ENCODE measurements at regions not wholly inside any gene's neighbourhood (a gene's known extent, or its start where the extent isn't known, plus 50 kb on each side); places are given as distances from the start of the nearest gene placed in this dataset.

GRCh38 chr6:163753430-163753829 lies 338.9 kb downstream of the QKI start:
- Mint-ChIP-seq H3K27ac (ENCODE audit: unreplicated experiment) (no peak overlapping the region), H3K4me3 (ENCODE audit: low read depth, unreplicated experiment) (no peak overlapping the region), H3K36me3 (ENCODE audit: insufficient read depth, unreplicated experiment) (no peaks in the 10 kb centered on the region), H3K27me3 (ENCODE audit: unreplicated experiment) (no peaks in the 10 kb centered on the region), H3K9me3 (ENCODE audit: low read depth, unreplicated experiment) (peaks cover 15% of the 10 kb centered on the region), H3K4me1 (ENCODE audit: low read depth, unreplicated experiment) (no peaks in the 10 kb centered on the region)
- no peak for TF ChIP-seq CTCF (IDR thresholded peaks at IDR 0.05; ENCODE audit: unreplicated experiment)
- intact Hi-C loops (cut with micrococcal nuclease; ENCODE audit: unreplicated experiment): no loop called here
- BruUV-seq (replicated peaks): no TSS peak
- CTCF ChIA-PET: no interaction called here
- DNase-seq: no peak

- BruUV-seq (replicated peaks): no TSS peak
- intact Hi-C loops (cut with micrococcal nuclease; ENCODE audit: unreplicated experiment): no loop called here
- CTCF ChIA-PET: no interaction called here
- no peak overlapping the region for H3K4me3 Mint-ChIP-seq (ENCODE audit: low read depth, unreplicated experiment)
- H3K9me3 Mint-ChIP-seq (ENCODE audit: low read depth, unreplicated experiment): peaks cover 11% of the 10 kb centered on the region
- H3K36me3 Mint-ChIP-seq (ENCODE audit: insufficient read depth, unreplicated experiment): no peaks in the 10 kb centered on the region
- TF ChIP-seq CTCF (IDR thresholded peaks at IDR 0.05; ENCODE audit: unreplicated experiment): no peak
- no peaks in the 10 kb centered on the region for H3K4me1 Mint-ChIP-seq (ENCODE audit: low read depth, unreplicated experiment)
- DNase-seq: no peak
- H3K27ac Mint-ChIP-seq (ENCODE audit: unreplicated experiment): no peak overlapping the region
- H3K27me3 Mint-ChIP-seq (ENCODE audit: unreplicated experiment): no peaks in the 10 kb centered on the region
Measured at GRCh38 chr6:163752446-163752845, 337.9 kb downstream of the QKI start.

- Mint-ChIP-seq H3K27me3 (ENCODE audit: unreplicated experiment) (no peaks in the 10 kb centered on the region), H3K27ac (ENCODE audit: unreplicated experiment) (no peak overlapping the region), H3K9me3 (ENCODE audit: low read depth, unreplicated experiment) (peaks cover 8% of the 10 kb centered on the region), H3K36me3 (ENCODE audit: insufficient read depth, unreplicated experiment) (no peaks in the 10 kb centered on the region), H3K4me3 (ENCODE audit: low read depth, unreplicated experiment) (no peak overlapping the region), H3K4me1 (ENCODE audit: low read depth, unreplicated experiment) (peaks cover 1% of the 10 kb centered on the region)
- no TSS peak for BruUV-seq (replicated peaks)
- no peak for TF ChIP-seq CTCF (IDR thresholded peaks at IDR 0.05; ENCODE audit: unreplicated experiment)
- CTCF ChIA-PET: no interaction called here
- intact Hi-C loops (cut with micrococcal nuclease; ENCODE audit: unreplicated experiment): no loop called here
- DNase-seq: no peak
Measured at GRCh38 chr6:163751032-163751525, 336.6 kb downstream of the QKI start.

GRCh38 chr6:163750431-163751031 lies 336.0 kb downstream of the QKI start:
- no peak for TF ChIP-seq CTCF (IDR thresholded peaks at IDR 0.05; ENCODE audit: unreplicated experiment)
- CTCF ChIA-PET: no interaction called here
- BruUV-seq (replicated peaks): no TSS peak
- Mint-ChIP-seq H3K4me1 (ENCODE audit: low read depth, unreplicated experiment) (peaks cover 7% of the 10 kb centered on the region), H3K9me3 (ENCODE audit: low read depth, unreplicated experiment) (peaks cover 8% of the 10 kb centered on the region), H3K36me3 (ENCODE audit: insufficient read depth, unreplicated experiment) (no peaks in the 10 kb centered on the region), H3K4me3 (ENCODE audit: low read depth, unreplicated experiment) (no peak overlapping the region), H3K27ac (ENCODE audit: unreplicated experiment) (no peak overlapping the region), H3K27me3 (ENCODE audit: unreplicated experiment) (no peaks in the 10 kb centered on the region)
- no peak for DNase-seq
- intact Hi-C loops (cut with micrococcal nuclease; ENCODE audit: unreplicated experiment): no loop called here
